Activated naive CD4-positive, alpha-beta T cell treated with anti-CD3 and anti-CD28 coated beads, Interleukin-2, amount 10 ng/mL, durations not matched to agents 7 days and 5 days (primary cell): ENCODE measurements at regions not wholly inside any gene's neighbourhood (a gene's known extent, or its start where the extent isn't known, plus 50 kb on each side); places are given as distances from the start of the nearest gene placed in this dataset.

ENCODE experiments used
- CTCF ChIA-PET: fragments of 350-600 bp; sonication (Branson Sonifier 250); formaldehyde crosslinking; loops from one replicate; lab custom pipeline; 2021; ENCODE audit warnings: antibody characterized with exemption; lab: Charles Lee
- DNase-seq: peaks from one replicate; pipeline ENCODE4 v3.0.0-alpha.2; 2020
- H3K27ac Mint-ChIP-seq: one replicate; pipeline ENCODE4 v1.8.0; 2021; ENCODE audit warnings: mild to moderate bottlenecking, moderate library complexity, mixed read lengths
- H3K27me3 Mint-ChIP-seq: one replicate; pipeline ENCODE4 v1.8.0; 2021; ENCODE audit warnings: mild to moderate bottlenecking, mixed read lengths
- H3K36me3 Mint-ChIP-seq: one replicate; pipeline ENCODE4 v1.8.0; 2021; ENCODE audit warnings: mixed read lengths
- H3K4me1 Mint-ChIP-seq: one replicate; pipeline ENCODE4 v1.8.0; 2021; ENCODE audit warnings: mixed read lengths
- H3K4me3 Mint-ChIP-seq: one replicate; pipeline ENCODE4 v1.8.0; 2021; ENCODE audit warnings: mild to moderate bottlenecking, moderate library complexity, mixed read lengths
- H3K9me3 Mint-ChIP-seq: one replicate; pipeline ENCODE4 v1.8.0; 2021; ENCODE audit warnings: mixed read lengths

GRCh38 chr4:175561696-175562095, 250.4 kb downstream of the GPM6A start:
- CTCF ChIA-PET: no interaction called here
- H3K9me3 Mint-ChIP-seq: no peaks in the 10 kb centered on the region
- no peaks in the 10 kb centered on the region for H3K4me1 Mint-ChIP-seq
- no peak overlapping the region for H3K4me3 Mint-ChIP-seq
- DNase-seq: no peak
- no peaks in the 10 kb centered on the region for H3K27me3 Mint-ChIP-seq
- no peak overlapping the region for H3K27ac Mint-ChIP-seq
- no peaks in the 10 kb centered on the region for H3K36me3 Mint-ChIP-seq

GRCh38 chr4:175562111-175562510, 250.0 kb downstream of the GPM6A start:
- Mint-ChIP-seq H3K4me1 (no peaks in the 10 kb centered on the region), H3K27ac (no peak overlapping the region), H3K27me3 (no peaks in the 10 kb centered on the region), H3K9me3 (no peaks in the 10 kb centered on the region), H3K4me3 (no peak overlapping the region), H3K36me3 (no peaks in the 10 kb centered on the region)
- CTCF ChIA-PET: no interaction called here
- DNase-seq: no peak

- H3K36me3 Mint-ChIP-seq: no peaks in the 10 kb centered on the region
- H3K4me3 Mint-ChIP-seq: no peak overlapping the region
- DNase-seq: no peak
- no peaks in the 10 kb centered on the region for H3K9me3 Mint-ChIP-seq
- CTCF ChIA-PET: no interaction called here
- H3K4me1 Mint-ChIP-seq: no peaks in the 10 kb centered on the region
- no peaks in the 10 kb centered on the region for H3K27me3 Mint-ChIP-seq
- H3K27ac Mint-ChIP-seq: no peak overlapping the region
Observed at GRCh38 chr4:175562542-175562941, 249.5 kb downstream of the GPM6A start.
